OCI-LY7 (cell line): ENCODE measurements at regions not wholly inside any gene's neighbourhood (a gene's known extent, or its start where the extent isn't known, plus 50 kb on each side); places are given as distances from the start of the nearest gene placed in this dataset.
"Not testable (repeated sequence)": the region's sequence is repeated elsewhere in the genome, so short reads cannot be mapped to it uniquely, and the experiment has no call there.

Experiments
- BruUV-seq: library from RNA; stranded (reverse); fragments of 400-500 nt; replicated peaks from 2 replicates; lab custom pipeline; 2021; lab: Mats Ljungman, UMichigan
- CTCF ChIA-PET: fragments of 300-600 bp; sonication (Branson Sonifier 250); formaldehyde crosslinking; loops from one replicate; lab custom pipeline; 2022; ENCODE audit warnings: antibody characterized with exemption; ENCODE audit not compliant: unreplicated experiment; lab: Charles Lee
- POLR2A ChIA-PET: fragments of 300-600 bp; sonication (Branson Sonifier 250); formaldehyde crosslinking; loops from one replicate; lab custom pipeline; 2022; ENCODE audit warnings: antibody characterized with exemption; lab: Charles Lee
- DNase-seq: peaks from one replicate; pipeline ENCODE4 v3.0.0-alpha.2; 2015; ENCODE audit warnings: low spot score
- H2AFZ ChIP-seq: fragments of 200-600 bp; sonication (generic), shearing (Covaris generic); 2 replicates; pipeline ENCODE4 v1.6.1; 2014; ENCODE audit warnings: mild to moderate bottlenecking, antibody characterized with exemption, low read length, moderate library complexity
- H3K27ac ChIP-seq: fragments of 200-600 bp; sonication (generic); 2 replicates; pipeline ENCODE4 v1.5.1; 2014; ENCODE audit warnings: mixed run types, low read depth, mild to moderate bottlenecking, moderate library complexity, low read length, inconsistent platforms; ENCODE audit not compliant: poor library complexity, severe bottlenecking
- H3K36me3 ChIP-seq: fragments of 200-600 bp; sonication (generic); 2 replicates; pipeline ENCODE4 v1.6.1; 2014; ENCODE audit warnings: mild to moderate bottlenecking, antibody characterized with exemption, low read length, moderate library complexity, mixed read lengths; ENCODE audit not compliant: insufficient read depth
- H3K4me1 ChIP-seq: fragments of 200-600 bp; sonication (generic); 2 replicates; pipeline ENCODE4 v1.5.1; 2014; ENCODE audit warnings: mild to moderate bottlenecking, low read length; ENCODE audit not compliant: insufficient read depth, poor library complexity, severe bottlenecking
- H3K4me2 ChIP-seq: fragments of 200-600 bp; sonication (generic); 2 replicates; pipeline ENCODE4 v1.6.1; 2014; ENCODE audit warnings: mild to moderate bottlenecking, low read length
- H3K4me3 ChIP-seq: fragments of 200-600 bp; sonication (generic); 2 replicates; pipeline ENCODE4 v1.5.1; 2014; ENCODE audit warnings: mild to moderate bottlenecking, low read depth, low read length; ENCODE audit not compliant: poor library complexity, severe bottlenecking
- H3K79me2 ChIP-seq: fragments of 200-600 bp; sonication (generic); 2 replicates; pipeline ENCODE4 v1.6.1; 2016; ENCODE audit warnings: low read depth, mild to moderate bottlenecking, low read length, moderate library complexity, mixed read lengths; ENCODE audit not compliant: insufficient read depth
- H3K9me2 ChIP-seq: fragments of 200-600 bp; sonication (generic); 2 replicates; pipeline ENCODE4 v1.6.1; 2016; ENCODE audit warnings: mild to moderate bottlenecking, low read length, mixed read lengths; ENCODE audit not compliant: insufficient read depth
- H3K9me3 ChIP-seq: fragments of 200-600 bp; sonication (generic); 2 replicates; pipeline ENCODE4 v1.6.1; 2014; ENCODE audit warnings: mild to moderate bottlenecking, mixed run types, low read length, mixed read lengths
- H4K20me1 ChIP-seq: fragments of 200-600 bp; sonication (generic); 2 replicates; pipeline ENCODE4 v1.6.1; 2014; ENCODE audit warnings: mild to moderate bottlenecking, antibody characterized with exemption, low read length, moderate library complexity, mixed read lengths; ENCODE audit not compliant: insufficient read depth
- CTCF ChIP-seq: fragments of 200-600 bp; sonication (generic); conservative IDR thresholded peaks from 2 replicates; pipeline ENCODE4 v1.5.1; 2014; ENCODE audit warnings: mild to moderate bottlenecking, antibody characterized with exemption, low read length, moderate library complexity, mixed read lengths
- EZH2phosphoT487 ChIP-seq: fragments of 200-600 bp; sonication (generic); IDR thresholded peaks from 2 replicates; pipeline ENCODE4 v1.6.1; 2018; ENCODE audit warnings: low read depth, borderline replicate concordance, mild to moderate bottlenecking, mixed run types, antibody characterized with exemption, low read length, moderate library complexity, mixed read lengths
- intact Hi-C: fragments of 100-400 bp; cut with micrococcal nuclease; formaldehyde crosslinking; loops from one replicate; pipeline ENCODE4 v1.10.0; 2022; ENCODE audit not compliant: unreplicated experiment

GRCh38 chr3:163196245-163196644, 1699.6 kb downstream of the OTOL1 start:
- no peak overlapping the region for H2AFZ ChIP-seq
- H3K4me2 ChIP-seq = no peak overlapping the region
- no peaks in the 10 kb centered on the region for H4K20me1 ChIP-seq
- no peaks in the 10 kb centered on the region for H3K9me2 ChIP-seq
- TF ChIP-seq EZH2phosphoT487 (no peak), CTCF (no peak)
- H3K27ac ChIP-seq = no peak overlapping the region
- BruUV-seq = no TSS peak
- H3K4me3 ChIP-seq = no peak overlapping the region
- ChIA-PET POLR2A (interaction anchor here (1.3 kb wide), 1 partner anchor 15 kb away, joined by 4 read pairs; no protein-coding TSS in a partner anchor), CTCF (no interaction called here)
- H3K9me3 ChIP-seq = 0 out of 2 replicates have a peak, but pooled peaks cover 4% of the 10 kb centered on the region
- no peak for DNase-seq
- H3K4me1 ChIP-seq = no peaks in the 10 kb centered on the region
- no peaks in the 10 kb centered on the region for H3K36me3 ChIP-seq
- H3K79me2 ChIP-seq = no peaks in the 10 kb centered on the region
- intact Hi-C loops = no loop called here

- Histone ChIP-seq H3K4me3 (no peak overlapping the region), H3K4me2 (no peak overlapping the region), H3K9me2 (no peaks in the 10 kb centered on the region), H3K4me1 (no peaks in the 10 kb centered on the region), H2AFZ (no peak overlapping the region), H4K20me1 (no peaks in the 10 kb centered on the region), H3K9me3 (0 out of 2 replicates have a peak, but pooled peaks cover 5% of the 10 kb centered on the region), H3K79me2 (no peaks in the 10 kb centered on the region), H3K36me3 (no peaks in the 10 kb centered on the region), H3K27ac (no peak overlapping the region)
- TF ChIP-seq EZH2phosphoT487 = no peak
- no peak for TF ChIP-seq CTCF
- POLR2A ChIA-PET = no interaction called here
- no peak for DNase-seq
- no TSS peak for BruUV-seq
- intact Hi-C loops = no loop called here
- CTCF ChIA-PET = no interaction called here
Measured at GRCh38 chr3:163185721-163186350, 1689.2 kb downstream of the OTOL1 start.

GRCh38 chr3:163175970-163176369, 1679.4 kb downstream of the OTOL1 start:
- no TSS peak for BruUV-seq
- Histone ChIP-seq H3K9me2 (no peaks in the 10 kb centered on the region), H3K4me2 (no peak overlapping the region), H4K20me1 (no peaks in the 10 kb centered on the region), H3K4me1 (no peaks in the 10 kb centered on the region), H2AFZ (no peak overlapping the region), H3K4me3 (no peak overlapping the region), H3K36me3 (no peaks in the 10 kb centered on the region), H3K9me3 (no peaks in the 10 kb centered on the region), H3K79me2 (no peaks in the 10 kb centered on the region), H3K27ac (no peak overlapping the region)
- intact Hi-C loops = no loop called here
- POLR2A ChIA-PET = no interaction called here
- TF ChIP-seq CTCF = no peak
- no peak for TF ChIP-seq EZH2phosphoT487
- DNase-seq = no peak
- CTCF ChIA-PET = no interaction called here

GRCh38 chr3:163172513-163172912, 1675.9 kb downstream of the OTOL1 start:
- BruUV-seq, intact Hi-C loops, H4K20me1 ChIP-seq, H3K9me2 ChIP-seq, H3K9me3 ChIP-seq, H3K79me2 ChIP-seq, H3K4me2 ChIP-seq, H3K36me3 ChIP-seq, H3K4me1 ChIP-seq, H3K27ac ChIP-seq, CTCF ChIA-PET, DNase-seq, H2AFZ ChIP-seq, H3K4me3 ChIP-seq: not testable (repeated sequence)
- POLR2A ChIA-PET = interaction anchor here (1.1 kb wide), 1 partner anchor 9 kb away, joined by 4 read pairs; no protein-coding TSS in a partner anchor
